Lung (tissue), 11 donors: ENCODE measurements at regions not wholly inside any gene's neighbourhood (a gene's known extent, or its start where the extent isn't known, plus 50 kb on each side); places are given as distances from the start of the nearest gene placed in this dataset.

Experiments
- ATAC-seq: fragments of 200-7000 bp; cut with Tn5 transposase; one replicate; pipeline ENCODE4 v1.9.1; 2020; ENCODE audit warnings: moderate number of reproducible peaks; ENCODE audit not compliant: insufficient read depth, low FRiP score
- DNase-seq, 3 donors: peaks; one replicate each; pipeline ENCODE4 v3.0.0-alpha.2; 2013 to 2017
- H3K27ac ChIP-seq, 2 donors: one replicate each; pipeline ENCODE4 v1.5.1; 2013; ENCODE audit warnings: mild to moderate bottlenecking in 2 of 2, moderate library complexity in 2 of 2, control low read depth in 1 of 2, inconsistent platforms in 1 of 2, low read depth in 1 of 2, low read length in 1 of 2
- H3K27me3 ChIP-seq, 3 donors: one replicate each; pipeline ENCODE4 v1.5.1; 2013; ENCODE audit warnings: low read length in 2 of 3; ENCODE audit not compliant: control insufficient read depth in 3 of 3, insufficient read depth in 3 of 3
- H3K36me3 ChIP-seq, 4 donors: one replicate each; pipeline ENCODE4 v1.5.1; 2013; ENCODE audit warnings: low read length in 4 of 4, mild to moderate bottlenecking in 1 of 4, moderate library complexity in 1 of 4; ENCODE audit not compliant: control insufficient read depth in 4 of 4, insufficient read depth in 4 of 4
- H3K4me1 ChIP-seq, 5 donors: one replicate each; pipeline ENCODE4 v1.5.1; 2013; ENCODE audit warnings: low read length in 5 of 5, mild to moderate bottlenecking in 2 of 5, moderate library complexity in 1 of 5; ENCODE audit not compliant: control insufficient read depth in 5 of 5, insufficient read depth in 5 of 5
- H3K4me3 ChIP-seq: one replicate; pipeline ENCODE4 v1.5.1; 2013; ENCODE audit warnings: mild to moderate bottlenecking, control low read depth, moderate library complexity
- H3K9ac ChIP-seq, 2 donors: one replicate each; pipeline ENCODE4 v1.5.1; 2013; ENCODE audit warnings: low read length in 2 of 2, control low read depth in 1 of 2; ENCODE audit not compliant: insufficient read depth in 1 of 2
- H3K9me3 ChIP-seq, 4 donors: one replicate each; pipeline ENCODE4 v1.5.1; 2013; ENCODE audit warnings: low read length in 3 of 4, mild to moderate bottlenecking in 1 of 4, moderate library complexity in 1 of 4; ENCODE audit not compliant: control insufficient read depth in 4 of 4, insufficient read depth in 3 of 4
- CTCF ChIP-seq: IDR thresholded peaks from 2 replicates; pipeline ENCODE4 v1.5.1; 2012; ENCODE audit warnings: mild to moderate bottlenecking; ENCODE audit errors: control extremely low read depth, extremely low read depth
- WGBS, 2 donors: extraction: QIAGEN DNeasy Blood & Tissue Kit; methylation state at CpG; one replicate each; pipeline ENCODE4 v1.1.7; 2013; 5-methylcytosine and 5-hydroxymethylcytosine counted together
- donor health status: control.
- donor health status: control.
- donor health status: Bipolar disorder and iron deficiency.
- donor health status: healthy.
- donor health status: DM: yes; HTN: yes; CAD: no.

- H3K4me3 ChIP-seq = no peak overlapping the region
- 52 to 60% methylated on average over 2 of the region's 2 CpGs for WGBS, 2 donors
- DNase-seq = no peak
- H3K9ac ChIP-seq = no peak overlapping the region
- no peak overlapping the region for H3K27ac ChIP-seq
- ATAC-seq = no peak
- no peaks in the 10 kb centered on the region for H3K4me1 ChIP-seq
- H3K9me3 ChIP-seq = no peaks in the 10 kb centered on the region
- H3K36me3 ChIP-seq = no peaks in the 10 kb centered on the region
- no peaks in the 10 kb centered on the region for H3K27me3 ChIP-seq
- no peak for TF ChIP-seq CTCF
Observed at GRCh38 chr3:76402926-76403325, 617.6 kb upstream of the ZNF717 start.

- H3K9ac ChIP-seq = no peak overlapping the region
- no peak overlapping the region for H3K27ac ChIP-seq
- DNase-seq (no peak), ATAC-seq (no peak)
- H3K4me1 ChIP-seq = no peaks in the 10 kb centered on the region
- H3K27me3 ChIP-seq = no peaks in the 10 kb centered on the region
- no peak overlapping the region for H3K4me3 ChIP-seq
- 43% methylated on average over 2 of the region's 2 CpGs for WGBS, 2 donors
- H3K9me3 ChIP-seq = no peaks in the 10 kb centered on the region
- no peaks in the 10 kb centered on the region for H3K36me3 ChIP-seq
- no peak for TF ChIP-seq CTCF
Observed at GRCh38 chr3:76403556-76403955, 618.2 kb upstream of the ZNF717 start.

- no peak overlapping the region for H3K4me3 ChIP-seq
- no peaks in the 10 kb centered on the region for H3K27me3 ChIP-seq
- no peaks in the 10 kb centered on the region for H3K9me3 ChIP-seq
- no peaks in the 10 kb centered on the region for H3K4me1 ChIP-seq
- DNase-seq = no peak
- H3K36me3 ChIP-seq = no peaks in the 10 kb centered on the region
- WGBS, 2 donors = 84 to 91% methylated on average over 1 of the region's 1 CpG
- no peak for ATAC-seq
- no peak overlapping the region for H3K9ac ChIP-seq
- no peak overlapping the region for H3K27ac ChIP-seq
- no peak for TF ChIP-seq CTCF
Observed at GRCh38 chr3:76405196-76405595, 619.8 kb upstream of the ZNF717 start.

GRCh38 chr3:76410762-76411281, 625.5 kb upstream of the ZNF717 start:
- DNase-seq = no peak
- no peak overlapping the region for H3K9ac ChIP-seq
- H3K4me3 ChIP-seq = no peak overlapping the region
- 70 to 73% methylated on average over 3 of the region's 3 CpGs for WGBS, 2 donors
- no peak overlapping the region for H3K27ac ChIP-seq
- H3K9me3 ChIP-seq = peaks cover 0 to 5% (median 0%) of the 10 kb centered on the region in 4 donors
- no peaks in the 10 kb centered on the region for H3K4me1 ChIP-seq
- no peaks in the 10 kb centered on the region for H3K36me3 ChIP-seq
- ATAC-seq = no peak
- H3K27me3 ChIP-seq = no peaks in the 10 kb centered on the region
- no peak for TF ChIP-seq CTCF
